ENCODE measurements at regions not wholly inside any gene's neighbourhood (a gene's known extent, or its start where the extent isn't known, plus 50 kb on each side); places are given as distances from the start of the nearest gene placed in this dataset.

- H3K4me3 ChIP-seq (ENCODE audit: low read depth, low read length): no peak overlapping the region
- TF ChIP-seq CTCF (IDR thresholded peaks at IDR 0.05; ENCODE audit: insufficient read depth, low read depth, low read length): no peak
- no peak for DNase-seq (ENCODE audit: low read depth)
Measured at GRCh38 chr11:92828556-92828955, 140.9 kb upstream of the MTNR1B start.

- DNase-seq (ENCODE audit: low read depth): no peak
- TF ChIP-seq CTCF (IDR thresholded peaks at IDR 0.05; ENCODE audit: insufficient read depth, low read depth, low read length): no peak
- H3K4me3 ChIP-seq (ENCODE audit: low read depth, low read length): no peak overlapping the region
Measured at GRCh38 chr11:92829121-92829520, 140.3 kb upstream of the MTNR1B start.

- no peak for DNase-seq (ENCODE audit: low read depth)
- no peak overlapping the region for H3K4me3 ChIP-seq (ENCODE audit: low read depth, low read length)
- no peak for TF ChIP-seq CTCF (IDR thresholded peaks at IDR 0.05; ENCODE audit: insufficient read depth, low read depth, low read length)
Measured at GRCh38 chr11:92829671-92830070, 139.8 kb upstream of the MTNR1B start.

GRCh38 chr11:92830377-92831155 lies 138.9 kb upstream of the MTNR1B start:
- DNase-seq (ENCODE audit: low read depth): no peak

GRCh38 chr11:92834296-92835020 lies 135.0 kb upstream of the MTNR1B start:
- DNase-seq (ENCODE audit: low read depth): no peak
- TF ChIP-seq CTCF (IDR thresholded peaks at IDR 0.05; ENCODE audit: insufficient read depth, low read depth, low read length): no peak
- H3K4me3 ChIP-seq (ENCODE audit: low read depth, low read length): no peak overlapping the region

More at GRCh38 chr11:92830377-92831155, 138.9 kb upstream of the MTNR1B start:
- H3K4me3 ChIP-seq (ENCODE audit: low read depth, low read length): no peak overlapping the region
- TF ChIP-seq CTCF (IDR thresholded peaks at IDR 0.05; ENCODE audit: insufficient read depth, low read depth, low read length): no peak

- no peak overlapping the region for H3K4me3 ChIP-seq (ENCODE audit: low read depth, low read length)
- no peak for TF ChIP-seq CTCF (IDR thresholded peaks at IDR 0.05; ENCODE audit: insufficient read depth, low read depth, low read length)
- DNase-seq (ENCODE audit: low read depth): no peak
Measured at GRCh38 chr11:92837595-92837994, 131.9 kb upstream of the MTNR1B start.

Data from fibroblast of villous mesenchyme (primary cell).